Neural crest cell (in vitro differentiated cells): ENCODE measurements at regions not wholly inside any gene's neighbourhood (a gene's known extent, or its start where the extent isn't known, plus 50 kb on each side); places are given as distances from the start of the nearest gene placed in this dataset.

Experiments
- DNase-seq: peaks from one replicate; pipeline ENCODE4 v3.0.0; 2021; ENCODE audit warnings: low read depth, mixed read lengths, low spot score
- H3K27ac Mint-ChIP-seq: one replicate; pipeline ENCODE4 v1.8.0; 2021; ENCODE audit warnings: mild to moderate bottlenecking, mixed read lengths; ENCODE audit not compliant: unreplicated experiment
- H3K27me3 Mint-ChIP-seq: 2 replicates; pipeline ENCODE4 v1.8.0; 2021; ENCODE audit warnings: low read depth, mild to moderate bottlenecking, mixed read lengths
- H3K36me3 Mint-ChIP-seq: 2 replicates; pipeline ENCODE4 v1.8.0; 2021; ENCODE audit warnings: low read depth, mild to moderate bottlenecking, mixed read lengths
- H3K4me1 Mint-ChIP-seq: 2 replicates; pipeline ENCODE4 v1.8.0; 2021; ENCODE audit warnings: mixed read lengths
- H3K4me3 Mint-ChIP-seq: one replicate; pipeline ENCODE4 v1.8.0; 2021; ENCODE audit warnings: mild to moderate bottlenecking, mixed read lengths
- H3K9me3 Mint-ChIP-seq: 2 replicates; pipeline ENCODE4 v1.8.0; 2021; ENCODE audit warnings: mixed read lengths
- TF ChIP-seq, protein P1 (sequence below): fragments of 200-600 bp; sonication (generic); conservative IDR thresholded peaks from 2 replicates; pipeline ENCODE4 v1.5.0; 2021; ENCODE audit warnings: antibody characterized with exemption, mild to moderate bottlenecking

DNA sequence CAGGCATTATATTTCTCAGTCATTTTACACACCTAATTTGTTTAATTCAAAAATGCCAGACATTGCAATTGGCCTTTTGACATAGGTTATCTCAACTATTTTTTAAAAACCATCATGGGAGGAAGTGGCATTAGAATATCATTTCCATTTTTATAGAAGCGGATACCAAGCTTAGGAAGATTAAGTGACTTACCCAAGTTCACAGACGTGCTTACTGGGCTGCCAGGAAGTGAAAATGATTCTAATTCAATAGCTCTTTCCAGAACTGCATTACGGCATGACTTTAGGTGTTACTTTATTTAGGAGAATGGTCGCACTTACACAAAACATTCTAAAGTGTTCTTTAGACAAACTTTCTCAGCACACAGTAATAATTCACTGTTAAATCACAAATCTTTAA, 231.9 kb downstream of the KLF12 start:
- Mint-ChIP-seq H3K27me3 (no peaks in the 10 kb centered on the region), H3K9me3 (no peaks in the 10 kb centered on the region), H3K4me1 (no peaks in the 10 kb centered on the region), H3K36me3 (no peaks in the 10 kb centered on the region), H3K27ac (no peak overlapping the region), H3K4me3 (no peak overlapping the region)
- TF ChIP-seq, protein P1, sequence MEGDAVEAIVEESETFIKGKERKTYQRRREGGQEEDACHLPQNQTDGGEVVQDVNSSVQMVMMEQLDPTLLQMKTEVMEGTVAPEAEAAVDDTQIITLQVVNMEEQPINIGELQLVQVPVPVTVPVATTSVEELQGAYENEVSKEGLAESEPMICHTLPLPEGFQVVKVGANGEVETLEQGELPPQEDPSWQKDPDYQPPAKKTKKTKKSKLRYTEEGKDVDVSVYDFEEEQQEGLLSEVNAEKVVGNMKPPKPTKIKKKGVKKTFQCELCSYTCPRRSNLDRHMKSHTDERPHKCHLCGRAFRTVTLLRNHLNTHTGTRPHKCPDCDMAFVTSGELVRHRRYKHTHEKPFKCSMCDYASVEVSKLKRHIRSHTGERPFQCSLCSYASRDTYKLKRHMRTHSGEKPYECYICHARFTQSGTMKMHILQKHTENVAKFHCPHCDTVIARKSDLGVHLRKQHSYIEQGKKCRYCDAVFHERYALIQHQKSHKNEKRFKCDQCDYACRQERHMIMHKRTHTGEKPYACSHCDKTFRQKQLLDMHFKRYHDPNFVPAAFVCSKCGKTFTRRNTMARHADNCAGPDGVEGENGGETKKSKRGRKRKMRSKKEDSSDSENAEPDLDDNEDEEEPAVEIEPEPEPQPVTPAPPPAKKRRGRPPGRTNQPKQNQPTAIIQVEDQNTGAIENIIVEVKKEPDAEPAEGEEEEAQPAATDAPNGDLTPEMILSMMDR: no peak
- no peak for DNase-seq

DNA sequence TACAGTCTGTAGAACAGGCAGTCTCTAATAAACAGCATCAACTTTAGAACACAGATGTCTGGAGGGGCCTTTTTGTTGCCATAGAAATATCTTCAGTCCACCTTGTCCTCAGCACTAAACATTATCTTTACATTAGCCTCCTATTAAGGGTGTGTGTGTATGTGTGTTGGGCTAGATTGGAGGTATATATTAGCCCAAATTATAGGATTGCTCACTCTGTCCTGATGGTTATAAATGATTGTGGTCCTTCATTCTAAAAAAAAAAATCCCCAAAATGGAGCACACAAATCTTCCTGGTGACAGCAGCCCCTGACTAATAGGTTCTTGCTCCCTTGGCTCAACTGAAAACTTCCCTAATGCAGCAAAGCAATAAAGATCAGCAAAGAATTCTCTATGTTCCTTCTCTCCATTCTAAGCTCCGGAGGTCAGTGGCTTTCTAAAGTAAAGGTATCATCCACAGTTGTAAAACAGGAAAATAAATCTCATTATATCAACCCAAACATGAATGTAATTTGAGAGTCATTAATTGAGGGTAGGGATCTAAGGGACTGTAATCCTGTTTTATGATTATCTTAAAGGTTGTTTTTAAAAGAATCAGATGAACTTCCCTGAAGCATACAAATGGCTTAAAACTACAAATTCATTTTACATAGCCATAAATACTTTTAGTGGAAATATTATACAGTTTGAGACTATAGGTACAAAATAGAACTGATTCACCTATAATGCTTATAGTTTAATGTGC, 232.7 kb downstream of the KLF12 start:
- no peak overlapping the region for H3K4me3 Mint-ChIP-seq
- H3K27me3 Mint-ChIP-seq: no peaks in the 10 kb centered on the region
- no peaks in the 10 kb centered on the region for H3K4me1 Mint-ChIP-seq
- H3K36me3 Mint-ChIP-seq: no peaks in the 10 kb centered on the region
- H3K27ac Mint-ChIP-seq: no peak overlapping the region
- no peak for DNase-seq
- no peaks in the 10 kb centered on the region for H3K9me3 Mint-ChIP-seq
- TF ChIP-seq, protein P1: no peak

DNA sequence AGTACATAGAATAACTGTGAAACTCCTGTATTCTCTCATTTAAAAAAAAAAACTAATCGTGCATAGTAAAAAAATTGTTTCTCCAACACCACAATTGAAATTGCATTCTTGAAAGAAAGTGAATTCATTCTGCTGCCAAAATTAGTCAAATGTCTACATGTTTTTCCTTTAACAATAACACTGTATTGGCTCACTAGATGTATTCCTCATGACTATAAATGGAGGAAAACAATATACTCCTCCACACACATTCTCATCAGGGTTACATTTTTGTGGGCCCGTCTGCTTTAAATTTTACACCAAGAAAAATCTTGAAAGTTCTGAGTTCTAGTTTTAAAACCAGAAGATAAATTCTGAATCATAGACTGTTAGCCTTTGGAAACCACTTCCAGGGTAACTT, 233.6 kb downstream of the KLF12 start:
- no peak for DNase-seq
- Mint-ChIP-seq H3K36me3 (no peaks in the 10 kb centered on the region), H3K9me3 (no peaks in the 10 kb centered on the region), H3K27me3 (no peaks in the 10 kb centered on the region), H3K4me3 (no peak overlapping the region), H3K4me1 (no peaks in the 10 kb centered on the region), H3K27ac (no peak overlapping the region)
- TF ChIP-seq, protein P1: no peak

DNA sequence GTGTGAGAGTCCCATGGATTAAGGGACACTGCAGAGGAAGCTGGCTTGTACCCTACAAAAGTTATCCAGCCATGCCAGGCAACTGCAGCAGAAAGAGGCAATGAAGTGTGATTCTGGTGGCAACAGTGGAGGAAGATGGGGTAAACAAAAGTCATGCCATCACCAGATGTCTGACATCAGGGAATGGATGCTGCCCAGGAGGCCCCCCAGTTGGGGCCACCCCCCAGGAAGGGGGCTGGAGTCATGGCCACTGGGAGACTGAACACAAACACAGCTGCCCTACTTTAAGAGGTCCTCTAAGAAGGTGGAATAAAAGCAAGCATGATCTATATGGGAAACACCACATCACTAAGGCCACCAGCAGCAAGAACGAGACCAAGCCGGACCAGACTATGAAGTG, 235.3 kb downstream of the KLF12 start:
- H3K4me3 Mint-ChIP-seq: no peak overlapping the region
- TF ChIP-seq, protein P1: no peak
- H3K9me3 Mint-ChIP-seq: no peaks in the 10 kb centered on the region
- H3K36me3 Mint-ChIP-seq: no peaks in the 10 kb centered on the region
- DNase-seq: no peak
- H3K27ac Mint-ChIP-seq: no peak overlapping the region
- H3K4me1 Mint-ChIP-seq: no peaks in the 10 kb centered on the region
- no peaks in the 10 kb centered on the region for H3K27me3 Mint-ChIP-seq

DNA sequence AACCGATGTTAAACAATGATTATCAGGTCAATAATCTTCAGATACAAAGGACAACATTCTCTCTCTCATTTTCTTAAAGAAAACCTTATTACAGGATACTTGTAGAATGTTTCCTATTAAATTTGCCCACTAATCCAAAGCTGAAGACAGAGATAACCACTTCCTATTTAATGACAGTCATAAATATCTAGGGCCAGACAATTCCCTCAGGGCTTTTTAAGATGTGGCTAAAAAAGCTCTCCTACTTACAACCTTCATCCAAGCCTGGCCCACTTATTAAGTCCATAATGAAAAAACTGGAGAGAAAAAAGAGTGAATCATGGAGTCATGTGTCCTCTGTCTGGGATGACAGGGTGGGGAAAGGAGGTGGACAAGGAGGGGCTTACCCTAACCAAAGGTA, 235.9 kb downstream of the KLF12 start:
- Mint-ChIP-seq H3K27ac (no peak overlapping the region), H3K9me3 (no peaks in the 10 kb centered on the region), H3K27me3 (no peaks in the 10 kb centered on the region), H3K36me3 (no peaks in the 10 kb centered on the region), H3K4me3 (no peak overlapping the region), H3K4me1 (no peaks in the 10 kb centered on the region)
- TF ChIP-seq, protein P1: no peak
- no peak for DNase-seq
